K562 (cell line): ENCODE measurements at regions not wholly inside any gene's neighbourhood (a gene's known extent, or its start where the extent isn't known, plus 50 kb on each side); places are given as distances from the start of the nearest gene placed in this dataset.

Experiments
- ATAC-seq: fragments of 200-7000 bp; cut with Tn5 transposase; 3 replicates; pipeline ENCODE4 v1.9.1; 2020; ENCODE audit warnings: moderate library complexity
- BruUV-seq: library from RNA; stranded (reverse); fragments of 400-500 nt; replicated peaks from 2 replicates; lab custom pipeline; 2021; lab: Mats Ljungman, UMichigan
- CTCF ChIA-PET: fragments of 300-600 bp; formaldehyde crosslinking; extraction: SDS; loops from one replicate; lab custom pipeline; 2021; ENCODE audit warnings: low intra/inter-chr PET ratio; lab: Yijun Ruan, JAX
- POLR2A ChIA-PET: fragments of 300-600, 350-650 bp; sonication (Branson Sonifier 250); formaldehyde crosslinking; extraction: SDS; loops from one replicate; lab custom pipeline; 2021; ENCODE audit warnings: antibody characterized with exemption, inconsistent platforms; lab: Yijun Ruan, JAX
- DNase-seq, 4 experiments: peaks; one replicate each; pipeline versions ENCODE4 v3.0.0 to v3.0.0-alpha.2; 2011 to 2018; ENCODE audit warnings: low spot score in 3 of 4, mixed read lengths in 3 of 4; ENCODE audit errors: extremely low read depth in 1 of 4
- FAIRE-seq: peaks from 2 replicates; lab custom pipeline; 2011; peaks lifted over from hg19 to GRCh38; lab: Jason Lieb, UNC
- H2AFZ ChIP-seq: 2 replicates; pipeline ENCODE4 v1.6.0; 2011; ENCODE audit warnings: low read depth, low read length, control low read depth, inconsistent platforms
- H3K27ac ChIP-seq: fragments of 200-600 bp; 3 replicates; pipeline ENCODE4 v1.8.0; 2011; ENCODE audit warnings: low read depth, mild to moderate bottlenecking, control low read depth, inconsistent platforms, low read length, moderate library complexity, mixed read lengths; ENCODE audit errors: extremely low read depth
- H3K27me3 ChIP-seq, 2 experiments: fragments of 300-600 bp in 1 of 2; 2 replicates in 1 of 2; 3 replicates in 1 of 2; pipeline versions ENCODE4 v1.6.0 to v1.8.0; 2011; ENCODE audit warnings: inconsistent platforms in 2 of 2, low read length in 2 of 2, mild to moderate bottlenecking in 1 of 2, mixed read lengths in 1 of 2, moderate library complexity in 1 of 2; ENCODE audit not compliant: control insufficient read depth in 2 of 2, insufficient read depth in 2 of 2
- H3K36me3 ChIP-seq: fragments of 300-600 bp; 3 replicates; pipeline ENCODE4 v1.8.0; 2011; ENCODE audit warnings: mild to moderate bottlenecking, low read length, inconsistent platforms; ENCODE audit not compliant: control insufficient read depth, insufficient read depth
- H3K4me1 ChIP-seq, 2 experiments: fragments of 200-600 bp in 1 of 2; replicated peaks in 1 of 2; 2 replicates in 1 of 2; 3 replicates in 1 of 2; pipeline versions ENCODE4 v1.5.1 to v1.8.0; 2011; ENCODE audit warnings: inconsistent platforms in 2 of 2, low read length in 2 of 2, mild to moderate bottlenecking in 1 of 2, mixed read lengths in 1 of 2, moderate library complexity in 1 of 2; ENCODE audit not compliant: control insufficient read depth in 2 of 2, insufficient read depth in 2 of 2
- H3K4me2 ChIP-seq: 2 replicates; pipeline ENCODE4 v1.6.1; 2011; ENCODE audit warnings: low read length, control low read depth, inconsistent platforms, mixed read lengths; ENCODE audit not compliant: insufficient read depth
- H3K4me3 ChIP-seq: fragments of 200-600 bp; sonication (generic), shearing (Covaris generic); 2 replicates; pipeline ENCODE4 v1.5.1; 2016; ENCODE audit warnings: control low read depth, inconsistent platforms
- H3K79me2 ChIP-seq: fragments of 200-600 bp; 3 replicates; pipeline ENCODE4 v1.8.0; 2011; ENCODE audit warnings: low read length, inconsistent platforms; ENCODE audit not compliant: control insufficient read depth, insufficient read depth
- H3K9ac ChIP-seq, 2 experiments: 2 replicates each; pipeline versions ENCODE4 v1.6.0 to v1.6.1; 2011; ENCODE audit warnings: low read depth in 2 of 2, low read length in 2 of 2, control low read depth in 1 of 2, inconsistent platforms in 1 of 2, mild to moderate bottlenecking in 1 of 2, mixed read lengths in 1 of 2; ENCODE audit not compliant: insufficient read depth in 1 of 2
- H3K9me1 ChIP-seq: one replicate; pipeline ENCODE4 v1.6.0; 2011; ENCODE audit warnings: inconsistent platforms, mild to moderate bottlenecking, low read length, moderate library complexity; ENCODE audit not compliant: control insufficient read depth, insufficient read depth
- H3K9me3 ChIP-seq: replicated peaks from 2 replicates; pipeline ENCODE4 v1.5.1; 2011; ENCODE audit warnings: low read depth, low read length, inconsistent platforms; ENCODE audit not compliant: control insufficient read depth, insufficient read depth
- H4K20me1 ChIP-seq: replicated peaks from 2 replicates; pipeline ENCODE4 v1.6.1; 2011; ENCODE audit warnings: low read length, inconsistent platforms, mixed read lengths; ENCODE audit not compliant: control insufficient read depth, insufficient read depth
- CEBPG ChIP-seq, 3 experiments: fragments of 200-800 bp in 1 of 3; sonication (Bioruptor generic) in 1 of 3; sonication (generic) in 1 of 3; formaldehyde crosslinking in 1 of 3; IDR thresholded peaks in 2 of 3; conservative IDR thresholded peaks in 1 of 3; 2 replicates each; pipeline versions ENCODE4 v1.6.1 to v1.8.0; 2016 to 2022; ENCODE audit warnings: missing compliant biosample characterization in 2 of 3, missing genetic modification characterization in 2 of 3, mild to moderate bottlenecking in 1 of 3, missing genetic modification reagents in 1 of 3
- CHD2 ChIP-seq: IDR thresholded peaks from 2 replicates; pipeline ENCODE4 v1.6.1; 2011; ENCODE audit warnings: low read depth, low read length
- CUX1 ChIP-seq: fragments of 200-800 bp; sonication (Bioruptor generic); IDR thresholded peaks from 2 replicates; pipeline ENCODE4 v1.6.1; 2016; ENCODE audit warnings: missing genetic modification characterization, missing compliant biosample characterization
- EZH2 ChIP-seq: IDR thresholded peaks from 2 replicates; pipeline ENCODE4 v1.6.1; 2012; ENCODE audit warnings: low read depth, mild to moderate bottlenecking, inconsistent platforms, low read length, borderline replicate concordance
- IRF9 ChIP-seq: fragments of 450-650 bp; IDR thresholded peaks from 2 replicates; pipeline ENCODE4 v1.6.1; 2016; ENCODE audit warnings: missing biosample characterization, missing genetic modification characterization
- NR2C1 ChIP-seq, 2 experiments: fragments of 450-650 bp; IDR thresholded peaks; 2 replicates each; pipeline ENCODE4 v1.6.1; 2017; ENCODE audit warnings: mild to moderate bottlenecking in 2 of 2, antibody characterized with exemption in 1 of 2, inconsistent platforms in 1 of 2, missing compliant biosample characterization in 1 of 2, missing genetic modification characterization in 1 of 2
- PML ChIP-seq: IDR thresholded peaks from 2 replicates; pipeline ENCODE4 v1.6.1; 2012; ENCODE audit warnings: low read length, inconsistent platforms
- POLR2B ChIP-seq: fragments of 450-650 bp; IDR thresholded peaks from 2 replicates; pipeline ENCODE4 v1.6.1; 2018; ENCODE audit warnings: low read depth; ENCODE audit not compliant: partially characterized antibody
- SFPQ ChIP-seq: fragments of 200-400 bp; formaldehyde crosslinking; IDR thresholded peaks from 2 replicates; pipeline ENCODE4 v1.6.1; 2017; ENCODE audit warnings: mild to moderate bottlenecking, low read depth, low read length, moderate library complexity
- ZFP91 ChIP-seq: sonication (generic); formaldehyde crosslinking; IDR thresholded peaks from 2 replicates; pipeline ENCODE4 v1.8.0; 2022; ENCODE audit warnings: mild to moderate bottlenecking, missing genetic modification reagents
- WGBS: fragments of 100-300 bp; shearing (Covaris generic); methylation state at CpG from one replicate; pipeline ENCODE4 v1.1.6; 2016; ENCODE audit warnings: low coverage, mixed read lengths; ENCODE audit not compliant: insufficient coverage; ENCODE audit errors: missing lambda C conversion rate; 5-methylcytosine and 5-hydroxymethylcytosine counted together
- in situ Hi-C: fragments of 300-500 bp; cut with MboI; formaldehyde crosslinking; loops from 4 replicates; pipeline ENCODE4 v1.15.0; 2018; ENCODE audit warnings: inconsistent platforms, mixed read lengths
- intact Hi-C: fragments of 100-400 bp; cut with micrococcal nuclease; formaldehyde crosslinking; loops from 2 replicates; pipeline ENCODE4 v1.14.2; 2022

- CTCF ChIA-PET: no interaction called here
- Histone ChIP-seq H3K9ac (no peak overlapping the region), H3K79me2 (no peaks in the 10 kb centered on the region), H3K36me3 (no peaks in the 10 kb centered on the region), H2AFZ (no peak overlapping the region), H4K20me1 (no peaks in the 10 kb centered on the region), H3K4me2 (no peak overlapping the region), H3K27ac (no peak overlapping the region), H3K4me1 (no peaks in the 10 kb centered on the region), H3K27me3 (peaks cover 36 to 71% of the 10 kb centered on the region in 2 experiments), H3K9me3 (no peaks in the 10 kb centered on the region), H3K9me1 (no peaks in the 10 kb centered on the region), H3K4me3 (no peak overlapping the region)
- intact Hi-C loops: no loop called here
- no TSS peak for BruUV-seq
- WGBS: under 1% methylated on average over 15 of the region's 15 CpGs
- in situ Hi-C loops: no loop called here
- no peak for FAIRE-seq
- DNase-seq: no peak
- ATAC-seq: no peak
- POLR2A ChIA-PET: no interaction called here
- TF ChIP-seq CHD2: no peak
- no peak for TF ChIP-seq IRF9 (tag)
- TF ChIP-seq PML: no peak
- no peak for TF ChIP-seq ZFP91 (CRISPR knock-in tag)
- no peak for TF ChIP-seq CUX1 (CRISPR knock-in tag)
- TF ChIP-seq CEBPG (CRISPR knock-in tag; IDR thresholded peaks at IDR 0.05): no peak
- no peak for TF ChIP-seq CEBPG (tag; conservative IDR thresholded peaks at IDR 0.05 in 1 of 2, IDR thresholded peaks at IDR 0.05 in 1 of 2)
- no peak for TF ChIP-seq POLR2B
- TF ChIP-seq NR2C1 (IDR thresholded peaks at IDR 0.05): no peak
- no peak for TF ChIP-seq NR2C1 (tag; IDR thresholded peaks at IDR 0.05)
- TF ChIP-seq SFPQ: no peak
- no peak for TF ChIP-seq EZH2
Measured at GRCh38 chr1:229880271-229881170, 186.5 kb upstream of the GALNT2 start.
